ENCODE measurements at regions not wholly inside any gene's neighbourhood (a gene's known extent, or its start where the extent isn't known, plus 50 kb on each side); places are given as distances from the start of the nearest gene placed in this dataset.

DNA sequence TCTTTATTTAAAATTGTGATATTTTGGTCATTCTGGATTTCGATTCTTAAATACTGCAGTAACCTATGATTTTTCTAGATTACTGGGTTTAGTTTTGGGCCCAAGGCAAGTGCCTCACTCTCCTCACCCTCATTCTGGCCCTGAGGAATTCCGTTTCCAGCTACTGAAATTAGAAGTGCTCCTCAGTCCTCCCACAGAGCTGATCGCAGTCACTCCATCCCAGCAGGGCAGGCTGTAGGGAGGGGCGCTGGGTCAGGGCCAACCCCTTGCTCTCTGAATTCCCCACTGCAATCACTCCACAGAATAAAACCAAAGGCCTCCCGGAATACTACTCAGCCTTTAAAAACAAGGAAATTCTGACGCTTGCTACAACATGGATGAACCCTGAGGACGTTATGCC lies 66.5 kb upstream of the DIO3 start:
- Histone ChIP-seq H3K27ac (no peak overlapping the region), H3K27me3 (no peaks in the 10 kb centered on the region), H3K9ac (no peak overlapping the region), H3K4me2 (no peak overlapping the region), H3K36me3 (no peaks in the 10 kb centered on the region), H4K20me1 (no peaks in the 10 kb centered on the region), H3K4me3 (no peak overlapping the region), H3K4me1 (no peaks in the 10 kb centered on the region), H3K9me3 (peaks cover 5% of the 10 kb centered on the region)
- TF ChIP-seq Cebpa-rat (IDR thresholded peaks at IDR 0.05), result no peak

DNA sequence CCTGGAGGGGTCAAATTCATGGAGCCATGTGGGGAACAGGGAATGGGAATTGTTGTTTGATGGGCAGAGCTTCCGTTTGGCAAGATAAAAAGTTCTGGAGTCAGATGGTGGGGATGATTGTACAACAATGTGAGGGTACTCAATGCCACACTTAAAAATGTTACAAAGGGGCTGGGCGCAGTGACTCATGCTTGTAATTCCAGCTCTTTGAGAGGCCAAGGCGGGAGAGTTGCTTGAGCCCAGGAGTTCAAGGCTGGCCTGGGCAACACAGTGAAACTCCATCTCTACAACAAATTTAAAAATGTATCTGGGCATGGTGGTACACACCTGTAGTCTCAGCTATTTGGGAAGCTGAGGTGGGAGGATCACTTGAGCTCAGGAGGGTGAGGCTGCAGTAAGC lies 66.0 kb upstream of the DIO3 start:
- H3K27ac ChIP-seq, result no peak overlapping the region
- H3K27me3 ChIP-seq, result no peaks in the 10 kb centered on the region
- no peak for TF ChIP-seq Cebpa-rat (IDR thresholded peaks at IDR 0.05)
- H3K4me3 ChIP-seq, result no peak overlapping the region
- H3K9me3 ChIP-seq, result peaks cover 5% of the 10 kb centered on the region
- H3K4me1 ChIP-seq, result no peaks in the 10 kb centered on the region
- no peak overlapping the region for H3K4me2 ChIP-seq
- H4K20me1 ChIP-seq, result no peaks in the 10 kb centered on the region
- no peak overlapping the region for H3K9ac ChIP-seq
- no peaks in the 10 kb centered on the region for H3K36me3 ChIP-seq

- Histone ChIP-seq H3K4me1 (no peaks in the 10 kb centered on the region), H3K9me3 (peaks cover 5% of the 10 kb centered on the region), H4K20me1 (no peaks in the 10 kb centered on the region), H3K9ac (no peak overlapping the region), H3K27ac (no peak overlapping the region), H3K4me3 (no peak overlapping the region), H3K36me3 (no peaks in the 10 kb centered on the region), H3K27me3 (no peaks in the 10 kb centered on the region), H3K4me2 (no peak overlapping the region)
- no peak for TF ChIP-seq Cebpa-rat (IDR thresholded peaks at IDR 0.05)
Measured at GRCh38 chr14:101495827-101496775, 65.2 kb upstream of the DIO3 start.

GRCh38 chr14:101496776-101497683 lies 64.3 kb upstream of the DIO3 start:
- Histone ChIP-seq H3K9ac (no peak overlapping the region), H3K4me3 (no peak overlapping the region), H3K4me2 (no peak overlapping the region), H3K9me3 (peaks cover 5% of the 10 kb centered on the region), H4K20me1 (no peaks in the 10 kb centered on the region), H3K27me3 (no peaks in the 10 kb centered on the region), H3K27ac (no peak overlapping the region), H3K36me3 (no peaks in the 10 kb centered on the region), H3K4me1 (no peaks in the 10 kb centered on the region)
- TF ChIP-seq Cebpa-rat (IDR thresholded peaks at IDR 0.05), result no peak

- Histone ChIP-seq H3K27ac (no peak overlapping the region), H3K9me3 (peaks cover 5% of the 10 kb centered on the region), H4K20me1 (no peaks in the 10 kb centered on the region), H3K4me2 (no peak overlapping the region), H3K9ac (no peak overlapping the region), H3K4me3 (no peak overlapping the region), H3K27me3 (no peaks in the 10 kb centered on the region), H3K4me1 (no peaks in the 10 kb centered on the region), H3K36me3 (no peaks in the 10 kb centered on the region)
- TF ChIP-seq Cebpa-rat (IDR thresholded peaks at IDR 0.05), result no peak
Measured at GRCh38 chr14:101497684-101498525, 63.4 kb upstream of the DIO3 start.

GRCh38 chr14:101498526-101498860 lies 62.8 kb upstream of the DIO3 start:
- Histone ChIP-seq H3K36me3 (no peaks in the 10 kb centered on the region), H3K9ac (no peak overlapping the region), H3K4me3 (no peak overlapping the region), H3K4me2 (no peak overlapping the region), H3K27me3 (no peaks in the 10 kb centered on the region), H4K20me1 (no peaks in the 10 kb centered on the region), H3K9me3 (peaks cover 4% of the 10 kb centered on the region), H3K27ac (no peak overlapping the region), H3K4me1 (no peaks in the 10 kb centered on the region)
- TF ChIP-seq Cebpa-rat (IDR thresholded peaks at IDR 0.05), result no peak

GRCh38 chr14:101499080-101499479 lies 62.2 kb upstream of the DIO3 start:
- no peaks in the 10 kb centered on the region for H3K27me3 ChIP-seq
- no peaks in the 10 kb centered on the region for H3K4me1 ChIP-seq
- no peak overlapping the region for H3K27ac ChIP-seq
- H3K36me3 ChIP-seq, result no peaks in the 10 kb centered on the region
- no peak overlapping the region for H3K4me3 ChIP-seq
- no peak for TF ChIP-seq Cebpa-rat (IDR thresholded peaks at IDR 0.05)
- no peak overlapping the region for H3K4me2 ChIP-seq
- H3K9ac ChIP-seq, result no peak overlapping the region
- H4K20me1 ChIP-seq, result no peaks in the 10 kb centered on the region
- H3K9me3 ChIP-seq, result peaks cover 8% of the 10 kb centered on the region

DNA sequence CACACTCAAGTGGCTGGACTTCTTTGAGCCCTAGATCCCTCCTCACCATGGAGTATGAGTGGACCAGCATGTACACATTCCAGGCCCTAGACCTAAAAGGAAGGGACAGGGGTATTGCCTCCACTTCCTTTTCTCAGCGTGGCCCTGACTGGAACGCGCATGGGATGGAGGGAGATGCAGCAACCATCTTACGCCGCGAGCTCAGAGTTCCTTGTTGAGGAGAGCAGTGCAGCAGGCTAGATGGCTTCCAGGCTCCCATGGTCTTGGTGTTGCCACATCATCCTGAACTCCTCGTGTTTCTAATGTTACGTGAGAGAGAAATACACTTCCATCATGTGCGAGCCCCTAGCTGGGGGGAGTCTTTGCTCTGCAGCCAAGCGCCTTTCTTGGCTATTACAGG lies 61.8 kb upstream of the DIO3 start:
- peaks cover 9% of the 10 kb centered on the region for H3K9me3 ChIP-seq
- no peaks in the 10 kb centered on the region for H4K20me1 ChIP-seq
- no peak overlapping the region for H3K9ac ChIP-seq
- no peak overlapping the region for H3K27ac ChIP-seq
- H3K27me3 ChIP-seq, result no peaks in the 10 kb centered on the region
- no peak overlapping the region for H3K4me2 ChIP-seq
- no peaks in the 10 kb centered on the region for H3K36me3 ChIP-seq
- TF ChIP-seq Cebpa-rat (IDR thresholded peaks at IDR 0.05), result no peak
- 0 out of 2 replicates have a peak, but pooled peaks cover 3% of the 10 kb centered on the region for H3K4me1 ChIP-seq
- H3K4me3 ChIP-seq, result no peak overlapping the region

- Histone ChIP-seq H3K4me1 (peaks cover 9% of the 10 kb centered on the region), H3K27ac (no peak overlapping the region), H3K9ac (no peak overlapping the region), H3K36me3 (no peaks in the 10 kb centered on the region), H3K9me3 (peaks cover 9% of the 10 kb centered on the region), H3K4me3 (no peak overlapping the region), H3K4me2 (no peak overlapping the region), H3K27me3 (no peaks in the 10 kb centered on the region), H4K20me1 (no peaks in the 10 kb centered on the region)
- no peak for TF ChIP-seq Cebpa-rat (IDR thresholded peaks at IDR 0.05)
Measured at GRCh38 chr14:101500061-101500460, 61.2 kb upstream of the DIO3 start.
